NCI-H526 (cell line): ENCODE measurements at regions not wholly inside any gene's neighbourhood (a gene's known extent, or its start where the extent isn't known, plus 50 kb on each side); places are given as distances from the start of the nearest gene placed in this dataset.

Experiments
- DNase-seq, 2 experiments: peaks; one replicate each; lab custom pipeline; 2025; lab: John Stamatoyannopoulos, UW

DNA sequence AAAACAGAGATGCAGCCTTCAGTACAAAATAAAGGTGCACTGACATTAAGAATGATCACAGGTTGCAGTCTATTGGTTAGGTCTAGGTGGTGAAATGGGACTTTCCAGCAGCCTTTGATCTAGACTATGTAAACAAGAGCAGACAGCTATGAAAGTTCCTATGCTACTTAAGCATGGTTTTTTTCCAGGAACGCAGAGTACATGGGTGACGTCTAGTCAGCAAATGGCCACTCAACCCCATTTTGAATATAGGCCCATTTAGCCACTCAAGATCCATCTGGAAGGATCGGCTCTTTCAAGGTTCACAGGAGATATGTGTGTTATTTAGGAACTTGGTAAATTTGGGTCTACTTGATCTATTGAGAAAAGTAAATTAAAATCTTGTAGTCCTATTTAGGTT is 1424.6 kb upstream of the LRRTM3 start:
- no peak for DNase-seq

DNA sequence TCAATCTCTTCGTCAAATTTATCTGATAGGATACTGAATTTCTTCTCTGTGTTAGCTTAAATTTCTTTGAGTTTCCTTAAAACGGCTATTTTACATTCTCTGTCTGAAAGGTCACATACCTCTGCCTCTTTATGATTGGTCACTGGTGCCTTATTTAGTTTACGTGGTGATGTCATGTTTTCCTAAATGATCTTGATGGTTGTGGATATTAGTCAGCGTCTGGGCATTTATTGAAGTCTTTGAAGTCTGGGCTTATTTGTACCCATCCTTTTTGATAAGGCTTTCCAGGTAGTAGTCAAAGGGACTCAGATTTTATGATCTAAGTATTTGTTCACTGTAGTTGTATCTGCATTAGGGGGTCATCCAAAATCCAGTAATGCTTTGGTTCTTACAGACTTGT is 1407.5 kb upstream of the LRRTM3 start:
- DNase-seq, result no peak

DNA sequence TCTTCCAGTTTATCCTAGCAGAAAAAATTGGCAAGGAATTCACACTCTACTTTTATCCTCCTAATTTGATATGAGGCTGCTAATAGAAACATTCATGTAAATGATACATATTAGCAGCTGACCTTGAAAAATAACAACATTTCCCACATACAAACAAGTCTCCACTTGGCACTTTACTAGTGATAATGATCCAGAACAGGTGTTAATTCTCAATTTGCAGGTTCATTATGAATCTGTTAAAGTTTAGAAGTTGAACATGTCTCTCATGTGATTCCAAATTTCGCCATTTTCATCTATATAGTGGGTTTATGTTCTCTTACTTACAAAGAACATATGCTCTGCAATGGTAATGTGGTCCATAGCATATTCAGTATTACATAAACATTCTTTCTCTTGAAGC is 1396.8 kb upstream of the LRRTM3 start:
- DNase-seq, result no peak

DNA sequence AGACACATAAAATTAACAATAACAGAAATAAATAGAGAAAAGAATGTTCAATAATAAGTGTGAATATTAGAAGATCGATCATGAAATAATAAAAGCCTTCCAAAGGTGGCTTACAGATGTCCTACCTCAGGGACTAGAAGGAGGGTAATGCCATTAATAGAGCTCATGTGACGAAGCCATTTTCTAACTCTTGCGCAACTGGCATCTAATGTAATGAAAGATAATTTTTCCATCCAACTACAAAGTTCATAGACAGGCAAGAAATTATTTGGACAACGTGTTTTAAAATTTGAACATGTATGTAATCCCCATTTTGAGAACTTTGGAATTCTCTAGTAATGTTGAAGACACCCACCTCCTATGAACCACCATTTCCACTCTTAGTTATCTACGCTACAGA is 1394.3 kb upstream of the LRRTM3 start:
- no peak for DNase-seq

DNA sequence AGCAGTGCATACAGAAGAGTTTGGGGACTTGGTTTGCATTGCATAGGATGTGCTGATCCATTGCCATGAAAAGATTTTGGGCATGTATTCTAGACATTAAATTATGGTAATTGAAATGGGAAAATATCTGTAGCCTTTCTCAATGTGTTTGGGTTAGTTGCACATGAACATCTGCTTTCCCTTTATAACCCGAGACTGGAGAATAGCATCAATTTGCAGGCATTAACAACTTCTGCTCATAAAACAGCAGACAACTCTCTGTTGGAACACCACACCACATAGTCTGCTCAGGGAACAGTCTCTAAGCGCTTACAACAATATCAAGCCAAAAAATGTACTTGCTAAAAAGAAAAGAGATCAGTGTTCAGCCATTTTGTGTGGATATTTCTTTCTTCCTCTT is 1391.1 kb upstream of the LRRTM3 start:
- no peak for DNase-seq

DNA sequence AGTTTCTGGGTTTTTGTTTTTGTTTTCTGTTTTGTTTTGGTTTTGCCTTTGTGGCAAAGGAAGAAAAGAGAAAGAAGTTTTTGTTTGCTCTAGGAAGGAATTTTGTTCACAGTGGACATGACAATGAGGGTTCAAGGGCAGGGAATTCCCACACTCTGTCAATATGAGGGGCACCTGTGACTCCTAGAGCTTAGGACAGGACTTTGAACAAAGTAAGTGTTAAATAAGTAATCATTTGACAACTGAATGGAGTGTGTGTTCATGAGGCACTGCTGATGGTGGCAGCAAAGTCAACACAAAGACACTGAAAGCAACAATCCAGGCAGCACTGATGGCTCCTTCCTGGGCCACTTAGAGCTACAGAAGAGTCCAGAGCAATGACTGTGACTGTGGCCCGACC is 1381.1 kb upstream of the LRRTM3 start:
- no peak for DNase-seq

DNA sequence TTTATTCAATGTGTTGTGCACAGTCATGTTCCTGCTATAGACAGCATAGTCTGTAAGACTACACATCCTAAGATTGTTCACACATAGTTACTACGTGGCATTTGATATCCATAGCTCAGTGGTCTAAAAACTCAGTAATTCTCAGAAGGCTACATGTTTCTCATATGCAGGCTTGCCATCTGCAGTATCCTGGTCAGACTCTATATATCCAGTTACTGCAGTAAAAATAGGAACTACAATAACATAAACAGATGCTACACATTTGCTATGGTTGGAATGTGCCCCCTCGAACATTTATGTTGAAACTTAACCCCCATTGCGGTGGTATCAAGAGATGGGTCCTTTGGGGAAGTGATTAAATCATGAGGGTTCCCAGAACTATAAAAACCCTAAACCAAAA is 1377.8 kb upstream of the LRRTM3 start:
- no peak for DNase-seq

DNA sequence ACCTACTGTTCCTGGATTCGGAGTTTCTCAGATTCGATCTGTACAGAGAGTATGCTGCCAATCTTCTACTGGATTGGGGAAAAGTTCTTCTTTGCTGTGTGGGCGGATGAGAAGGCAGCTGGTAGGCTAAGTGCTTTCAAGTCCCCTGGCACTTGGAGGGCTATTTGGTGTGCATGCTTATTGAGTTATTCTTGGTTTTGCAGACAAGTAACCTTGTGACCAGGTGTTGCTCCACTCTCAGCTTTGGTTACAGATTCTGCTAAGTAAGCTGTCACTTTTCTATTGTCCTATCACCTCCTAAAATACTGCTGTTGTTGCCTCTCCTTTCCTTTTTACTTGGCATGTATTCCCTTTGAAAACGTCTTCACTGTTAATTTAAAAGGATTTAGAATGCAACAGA is 1375.1 kb upstream of the LRRTM3 start:
- DNase-seq, result no peak

DNA sequence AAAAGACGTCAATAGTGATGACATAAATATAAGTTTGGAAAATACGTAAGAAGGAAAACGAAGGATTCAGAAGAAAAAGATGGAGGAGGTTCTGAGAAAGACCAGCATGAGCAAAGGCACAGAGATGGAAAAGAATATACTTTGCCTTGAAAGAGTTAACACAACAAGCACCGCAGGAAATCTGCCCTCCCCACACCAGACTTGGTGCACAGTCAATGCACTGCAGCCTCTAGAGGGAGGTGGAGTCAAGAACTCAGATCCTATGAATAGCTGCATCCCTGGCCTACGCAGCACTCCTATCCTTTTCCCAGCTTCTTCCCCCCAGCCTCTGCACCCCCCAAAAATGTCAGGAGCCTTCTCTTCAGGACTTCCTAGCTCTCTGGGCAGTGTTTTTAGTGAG is 1370.6 kb upstream of the LRRTM3 start:
- DNase-seq, result no peak

DNA sequence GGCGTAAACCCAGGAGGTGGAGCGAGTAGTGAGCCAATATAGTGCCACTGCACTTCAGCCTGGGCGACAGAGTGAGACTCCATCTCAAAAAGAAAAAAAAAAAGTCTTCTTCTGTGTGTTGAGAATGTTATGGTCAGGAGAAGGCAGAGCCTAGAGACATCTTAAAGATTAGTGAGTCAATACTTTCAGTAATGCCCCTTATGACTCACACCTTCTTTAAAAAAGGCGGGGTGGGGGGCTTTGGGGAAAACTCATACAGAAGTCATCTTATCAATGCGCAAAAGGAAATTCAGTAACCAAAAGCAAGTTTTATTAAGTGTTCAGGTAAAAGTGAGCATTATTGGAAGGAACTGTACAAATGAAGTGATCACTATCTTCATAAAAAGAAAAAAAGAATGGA is 1369.8 kb upstream of the LRRTM3 start:
- no peak for DNase-seq

DNA sequence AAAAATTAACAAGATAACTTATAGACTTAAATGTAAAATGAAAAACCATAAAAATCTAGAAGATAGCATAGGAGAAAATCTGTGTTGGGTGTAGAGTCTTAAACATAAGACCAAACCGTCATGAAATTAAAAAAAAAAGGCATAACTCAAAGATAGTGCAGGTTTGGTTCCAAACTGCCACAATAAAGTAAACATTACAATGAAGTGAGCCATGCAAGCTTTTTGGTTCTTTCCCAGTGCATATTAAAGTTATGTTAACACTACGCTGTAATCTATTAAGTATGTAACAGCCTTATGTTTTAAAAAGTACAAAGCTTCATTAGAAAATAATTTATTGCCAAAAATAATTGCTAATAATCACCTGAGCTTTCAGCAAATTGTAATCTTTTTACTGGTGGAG is 1366.5 kb upstream of the LRRTM3 start:
- no peak for DNase-seq

DNA sequence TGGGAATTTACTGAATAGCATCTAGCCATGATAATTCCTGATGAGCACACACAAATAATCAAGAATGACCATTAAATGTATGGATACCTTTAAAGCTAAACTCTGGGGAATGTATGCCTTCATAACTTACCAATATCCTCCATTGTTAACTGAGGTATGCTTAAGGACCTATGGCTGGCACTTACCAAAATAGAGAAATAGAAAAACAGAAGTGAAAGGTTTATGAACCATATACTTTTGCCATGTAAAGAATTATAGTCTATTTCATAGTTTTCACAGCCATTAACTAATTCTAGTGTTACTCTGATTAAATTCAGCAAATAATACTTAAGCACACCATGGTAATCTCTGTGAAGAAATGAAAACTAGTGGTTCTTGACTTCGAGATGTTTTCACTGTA is 1360.6 kb upstream of the LRRTM3 start:
- no peak for DNase-seq

DNA sequence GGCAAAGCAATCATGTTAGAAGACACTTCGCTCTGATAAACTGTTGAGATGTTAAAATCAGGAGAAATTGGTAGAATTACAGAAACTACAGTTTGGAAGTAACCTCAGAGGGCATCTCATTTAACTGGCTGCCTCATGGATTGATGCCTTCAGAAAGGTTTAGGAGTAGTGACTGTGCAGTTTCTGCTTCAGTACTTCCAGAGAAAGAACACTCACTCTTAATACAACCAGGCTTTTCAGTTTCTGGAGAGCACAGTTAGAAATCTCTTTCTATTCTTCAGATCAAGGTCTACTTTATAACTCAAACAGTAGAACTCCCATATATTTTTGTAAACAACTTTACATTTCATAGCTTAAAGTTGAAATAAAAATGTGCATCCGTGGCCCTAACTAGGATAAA is 1358.9 kb upstream of the LRRTM3 start:
- DNase-seq, result no peak

DNA sequence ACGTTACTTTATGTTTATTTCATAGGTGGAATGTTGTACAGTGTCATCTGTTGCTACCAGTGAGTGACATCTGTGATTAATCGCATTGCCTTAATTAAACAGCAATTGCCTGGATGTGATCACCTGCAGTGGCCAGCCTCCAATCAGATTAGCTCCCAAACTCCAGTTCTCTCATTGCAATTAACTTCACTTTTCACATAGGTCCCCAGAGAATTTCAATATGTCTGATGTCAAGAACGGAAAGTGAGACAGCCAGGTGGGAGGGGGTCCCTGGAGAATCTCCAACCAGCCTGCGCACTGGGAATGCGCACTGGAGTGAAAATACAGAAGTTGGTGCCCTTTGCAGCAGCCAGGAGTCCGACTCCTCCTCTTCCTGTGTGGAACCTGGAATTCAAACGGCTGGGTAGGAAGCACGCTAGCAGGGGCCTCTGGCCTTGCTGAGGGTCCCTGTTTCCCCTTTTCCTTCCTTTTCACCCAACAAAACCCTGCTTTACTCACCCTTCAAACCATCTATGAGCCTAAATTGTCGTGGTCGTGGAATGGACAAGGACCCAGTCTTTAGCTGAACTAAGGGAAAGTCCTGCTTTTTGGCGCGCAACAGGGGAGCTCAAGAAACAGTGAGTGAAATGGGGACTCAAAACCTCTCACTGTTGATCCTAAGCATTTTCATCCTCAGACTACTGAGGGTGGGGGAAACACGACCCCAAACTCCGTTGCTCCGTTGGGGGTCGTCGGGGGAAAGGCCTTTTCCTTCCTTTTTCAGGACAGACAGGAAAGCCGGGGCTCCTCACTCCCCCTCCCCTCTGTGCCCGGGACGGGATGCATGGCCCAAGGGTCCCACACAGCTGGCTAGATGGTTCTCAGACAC is 1355.5 kb upstream of the LRRTM3 start:
- peak in 1 of 2 experiments; percentile 49 for DNase-seq

DNA sequence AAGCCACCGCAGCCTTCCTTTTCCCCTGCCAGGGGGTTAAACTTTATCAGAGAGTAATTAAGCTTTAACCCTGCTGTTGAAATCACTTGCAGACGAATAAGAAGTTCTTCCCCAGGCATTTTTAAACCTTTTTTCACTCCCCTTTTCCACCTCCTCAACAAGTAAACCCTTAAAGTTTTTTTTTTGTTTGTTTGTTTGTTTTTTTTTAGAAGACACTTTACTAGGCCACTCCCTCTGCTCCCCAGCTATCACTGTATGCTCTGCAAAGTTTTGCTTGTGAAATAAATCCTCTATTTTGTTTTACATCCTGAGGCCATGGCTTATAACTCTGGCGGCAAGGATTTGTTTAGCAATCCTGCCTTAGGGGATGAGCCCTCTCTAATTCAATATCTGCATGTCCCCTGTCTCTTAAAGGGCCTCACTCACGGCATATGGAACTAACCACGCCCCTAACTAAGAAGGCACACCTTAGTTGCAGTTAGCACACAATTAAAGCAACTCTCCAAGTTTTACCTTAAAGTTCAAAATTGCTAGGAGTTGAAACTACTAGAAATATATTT is 1354.7 kb upstream of the LRRTM3 start:
- DNase-seq, result no peak

DNA sequence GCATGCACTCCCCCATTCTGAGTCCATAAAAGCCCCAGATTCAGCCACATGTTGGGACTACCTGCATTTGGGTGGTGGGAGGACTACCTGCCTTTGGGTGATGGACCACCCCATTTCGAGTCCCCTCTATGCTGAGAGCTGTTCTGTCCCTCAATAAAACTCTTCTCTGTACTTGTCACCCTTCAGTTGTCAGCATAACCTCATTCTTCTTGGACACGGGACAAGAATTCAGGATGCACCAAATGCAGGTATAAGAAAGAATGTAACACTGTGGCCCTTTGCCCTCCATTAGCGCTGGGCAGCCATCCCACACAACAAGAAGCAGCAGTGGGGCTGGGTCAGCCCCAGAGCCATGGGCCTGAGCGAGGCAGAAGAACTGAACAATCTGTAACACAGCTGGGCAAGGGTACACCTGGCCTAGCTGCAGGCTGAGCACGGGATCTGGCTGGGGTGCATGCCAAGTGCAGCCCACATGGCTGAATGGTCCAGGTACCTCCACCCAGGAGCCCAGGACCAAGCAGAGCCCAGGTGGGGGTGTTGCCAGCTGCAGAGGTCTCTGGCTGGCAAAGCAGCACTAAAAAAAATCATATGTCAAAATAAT is 1344.3 kb upstream of the LRRTM3 start:
- no peak for DNase-seq

DNA sequence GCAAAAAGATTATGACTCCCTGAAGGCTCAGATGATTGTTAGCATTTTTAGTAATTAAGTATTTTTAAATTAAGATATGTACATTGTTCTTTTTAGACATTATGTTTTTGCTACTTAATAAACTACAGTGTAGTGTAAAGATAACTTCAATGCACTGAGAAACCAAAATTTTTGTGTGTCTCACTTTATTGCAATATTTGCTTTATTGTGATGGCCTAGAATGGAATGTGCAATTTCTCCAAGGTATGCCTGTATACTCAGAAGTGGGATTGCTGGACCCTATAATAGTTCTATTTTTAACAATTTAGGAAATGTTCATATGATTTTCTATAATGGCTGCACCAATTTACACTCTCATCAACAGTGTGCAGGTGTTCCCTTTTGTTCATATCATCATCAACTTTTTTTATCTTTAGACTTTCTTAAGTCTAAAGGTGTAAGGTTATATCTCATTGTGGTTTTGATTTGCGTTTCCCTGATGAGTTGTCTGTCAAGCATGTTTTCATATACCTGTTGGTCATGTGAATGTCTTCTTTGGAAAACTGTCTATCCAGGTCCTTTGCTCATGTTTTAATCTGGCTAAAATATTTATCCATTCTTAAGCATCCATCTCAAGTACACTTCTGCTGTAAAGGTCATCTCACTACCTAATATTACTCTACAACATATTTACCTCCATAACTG is 1323.5 kb upstream of the LRRTM3 start:
- no peak for DNase-seq

DNA sequence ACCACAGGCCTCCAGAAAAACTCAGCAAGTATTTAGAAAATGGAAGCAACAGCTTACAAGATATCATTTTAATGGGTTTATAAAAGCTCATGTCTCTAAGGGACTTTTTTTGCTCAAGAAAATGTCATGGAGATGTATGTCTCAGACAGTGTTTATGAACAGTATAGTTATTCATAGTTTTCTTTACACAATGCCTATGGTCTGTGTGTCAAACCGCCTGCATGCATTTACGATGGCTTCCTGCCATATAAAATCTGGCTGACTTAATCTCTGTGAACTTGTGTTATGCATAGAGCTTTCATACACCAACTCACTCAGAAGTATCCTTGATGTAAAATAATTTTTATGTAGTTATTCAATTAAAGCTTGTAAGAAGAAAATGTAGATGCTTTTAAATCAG is 1314.2 kb upstream of the LRRTM3 start:
- DNase-seq, result no peak

DNA sequence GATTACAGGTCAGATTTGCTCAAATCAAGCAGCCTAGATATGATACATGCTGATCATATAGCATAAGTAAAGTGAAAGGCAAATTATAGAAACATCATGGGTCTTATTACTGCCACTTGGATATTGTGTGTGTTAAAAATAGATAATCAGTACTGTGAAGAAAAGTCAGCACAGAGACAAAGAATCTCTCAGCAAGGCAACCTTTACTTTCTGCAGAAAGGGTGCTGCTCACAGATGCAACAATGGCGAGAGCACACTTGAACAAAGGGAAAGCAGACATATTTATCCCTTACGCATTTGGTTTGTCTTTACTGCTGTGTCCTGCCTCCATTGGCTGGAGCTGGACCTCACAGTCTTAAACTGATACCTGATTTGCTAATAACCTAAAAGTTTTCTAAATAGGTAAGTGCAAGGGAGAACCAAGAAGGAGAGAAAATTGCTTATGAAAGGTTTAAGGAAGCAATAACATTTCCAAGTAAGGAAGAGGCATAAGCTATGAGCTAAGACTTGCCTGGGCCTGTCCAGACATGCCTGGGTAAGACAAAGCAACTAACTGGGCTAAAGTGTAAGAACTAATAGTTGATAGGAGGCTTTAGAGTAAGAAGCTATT is 1310.8 kb upstream of the LRRTM3 start:
- no peak for DNase-seq

DNA sequence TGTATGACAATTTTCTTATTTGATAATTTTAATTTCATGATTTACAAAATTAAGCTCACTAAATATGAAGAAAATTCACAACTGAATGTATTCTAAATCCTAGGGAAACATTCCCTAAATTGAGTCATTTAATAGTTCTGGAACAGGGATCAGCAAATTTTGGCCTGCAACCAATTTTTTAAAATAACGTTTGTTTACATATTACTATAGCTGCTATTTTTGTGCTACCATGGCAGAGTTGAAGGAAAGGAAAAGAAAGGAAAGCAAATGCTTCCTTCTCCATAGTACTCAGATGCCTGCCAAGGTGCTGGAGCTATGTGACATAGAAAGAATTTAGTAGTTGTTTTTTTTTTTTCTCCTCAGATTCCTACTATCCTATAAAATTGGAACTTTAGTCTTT is 1307.7 kb upstream of the LRRTM3 start:
- no peak for DNase-seq

DNA sequence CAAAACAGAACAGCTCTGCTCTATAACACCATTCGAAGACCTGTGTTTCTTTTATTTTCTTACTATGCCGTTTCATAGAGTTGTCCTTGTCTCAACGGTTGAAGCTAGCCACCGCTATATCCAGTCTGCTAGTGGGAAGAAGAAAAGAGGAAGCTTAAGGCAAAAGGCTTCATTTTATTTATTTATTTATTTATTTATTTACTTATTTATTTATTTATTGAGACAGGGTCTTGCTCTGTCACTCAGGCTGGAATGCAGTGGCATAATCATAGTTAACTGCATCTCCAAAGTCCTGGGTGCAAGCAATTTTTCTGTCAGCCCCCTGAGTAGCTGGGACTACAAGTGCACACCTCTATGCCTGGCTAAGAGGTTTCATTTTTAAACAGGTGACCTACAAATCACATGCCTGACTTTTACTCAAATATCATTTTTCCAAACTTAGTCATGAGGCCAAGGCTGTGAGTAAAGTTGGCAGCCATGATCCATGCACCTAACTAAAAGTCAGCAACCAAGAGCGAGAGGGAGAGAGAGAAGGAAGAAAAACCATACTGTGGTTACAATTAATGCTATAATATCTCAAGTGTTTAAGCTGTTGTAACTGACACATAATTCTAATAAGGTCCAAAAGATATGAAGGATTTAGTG is 1305.3 kb upstream of the LRRTM3 start:
- DNase-seq, result no peak

DNA sequence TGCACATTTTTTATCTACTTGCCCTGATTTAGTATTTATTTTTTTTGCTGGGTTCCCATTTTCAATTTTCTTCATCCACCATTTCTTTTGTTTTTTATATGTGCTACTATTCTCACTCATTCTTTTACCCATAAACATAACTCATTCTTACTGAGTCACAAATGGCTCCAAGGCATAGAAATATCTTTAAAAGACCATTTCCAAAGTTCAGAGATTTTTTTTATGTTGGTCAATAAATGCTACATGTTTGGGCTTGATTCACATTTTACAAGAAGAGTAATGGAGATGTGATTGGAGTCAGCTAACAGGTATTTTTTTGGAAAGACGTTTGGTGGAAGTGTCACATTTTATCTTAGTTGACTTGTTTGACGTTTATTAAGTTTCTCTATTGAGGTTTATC is 1303.2 kb upstream of the LRRTM3 start:
- no peak for DNase-seq
